ENCODE measurements at regions not wholly inside any gene's neighbourhood (a gene's known extent, or its start where the extent isn't known, plus 50 kb on each side); places are given as distances from the start of the nearest gene placed in this dataset.

GRCh38 chr2:185473838-185474237 lies 264.8 kb upstream of the FSIP2 start (continued):
- TF ChIP-seq MEF2D (tag; conservative IDR thresholded peaks at IDR 0.05; ENCODE audit: low read depth) (no peak), POU5F1 (IDR thresholded peaks at IDR 0.05; ENCODE audit: borderline replicate concordance, low read depth, low read length, partially characterized antibody) (no peak), SNAPC5 (CRISPR knock-in tag; IDR thresholded peaks at IDR 0.05) (no peak)

- BruUV-seq (replicated peaks), result no TSS peak
- 0% methylated on average over 1 of the region's 1 CpG for WGBS (ENCODE audit: insufficient coverage, low coverage, missing lambda C conversion rate)
- intact Hi-C loops (cut with micrococcal nuclease) (no loop called here), in situ Hi-C loops (cut with MboI) (no loop called here)
- no peak for DNase-seq (ENCODE audit: extremely low read depth in 1 of 4, low spot score in 3 of 4)
- no peaks in the 10 kb centered on the region for H3K4me1 ChIP-seq (replicated peaks in 1 of 2; ENCODE audit: control insufficient read depth in 2 of 2, insufficient read depth in 2 of 2, low read length in 2 of 2)
- POLR2A ChIA-PET, result no interaction called here
- no peaks in the 10 kb centered on the region for H3K36me3 ChIP-seq (ENCODE audit: control insufficient read depth, insufficient read depth, low read length)
- H3K9me1 ChIP-seq (ENCODE audit: control insufficient read depth, insufficient read depth, low read length), result no peaks in the 10 kb centered on the region
- no peak overlapping the region for H3K27ac ChIP-seq (ENCODE audit: extremely low read depth, low read depth, low read length)
- no peaks in the 10 kb centered on the region; the same call in none of the 2 replicates for H3K9me3 ChIP-seq (replicated peaks; ENCODE audit: control insufficient read depth, insufficient read depth, low read depth, low read length)
- H3K9ac ChIP-seq (ENCODE audit: insufficient read depth in 1 of 2, low read depth in 2 of 2, low read length in 2 of 2), result no peak overlapping the region
- CTCF ChIA-PET (ENCODE audit: low intra/inter-chr PET ratio), result no interaction called here
- TF ChIP-seq CHD1 (IDR thresholded peaks at IDR 0.05; ENCODE audit: low read length) (no peak), UBTF (IDR thresholded peaks at IDR 0.05; ENCODE audit: borderline replicate concordance in 1 of 2, low read depth in 2 of 2, low read length in 2 of 2) (no peak), HDAC6 (IDR thresholded peaks at IDR 0.05; ENCODE audit: low read depth, low read length) (no peak), BACH1 (tag; IDR thresholded peaks at IDR 0.05) (no peak), SMAD3 (CRISPR knock-in tag; conservative IDR thresholded peaks at IDR 0.05) (no peak), U2AF2 (optimal IDR thresholded peaks at IDR 0.05; ENCODE audit: low read depth, low read length) (no peak)
- no peak overlapping the region for H2AFZ ChIP-seq (ENCODE audit: low read depth, low read length)
- FAIRE-seq, result no peak
- H4K20me1 ChIP-seq (replicated peaks; ENCODE audit: control insufficient read depth, insufficient read depth, low read length), result no peaks in the 10 kb centered on the region
- no peaks in the 10 kb centered on the region for H3K27me3 ChIP-seq (ENCODE audit: control insufficient read depth in 2 of 2, insufficient read depth in 2 of 2, low read length in 2 of 2)
- no peak for ATAC-seq
- no peak overlapping the region for H3K4me2 ChIP-seq (ENCODE audit: insufficient read depth, low read length)
- no peaks in the 10 kb centered on the region for H3K79me2 ChIP-seq (ENCODE audit: control insufficient read depth, insufficient read depth, low read length)
- no peak overlapping the region for H3K4me3 ChIP-seq
Observed at GRCh38 chr2:185475914-185476313, 262.7 kb upstream of the FSIP2 start.
